Right lobe of liver (tissue), 6 donors: ENCODE measurements at regions not wholly inside any gene's neighbourhood (a gene's known extent, or its start where the extent isn't known, plus 50 kb on each side); places are given as distances from the start of the nearest gene placed in this dataset.

Source experiments
- ATAC-seq, 4 donors: fragments of 200-7000 bp; cut with Tn5 transposase; one replicate each; pipeline ENCODE4 v1.9.1; 2020; ENCODE audit warnings: mild to moderate bottlenecking in 4 of 4, moderate library complexity in 4 of 4
- DNase-seq, 3 donors: peaks; one replicate each; pipeline ENCODE4 v3.0.0-alpha.2; 2020
- H3K27ac ChIP-seq, 3 donors: fragments of 200-600 bp; one replicate each; pipeline ENCODE4 v1.8.0; 2022
- H3K27me3 ChIP-seq, 2 donors: fragments of 200-600 bp; one replicate each; pipeline ENCODE4 v1.8.0; 2022
- H3K36me3 ChIP-seq, 4 donors: fragments of 200-600 bp; sonication (generic) in 1 of 4; one replicate each; pipeline versions ENCODE4 v1.5.1 to v1.8.0; 2017 to 2022; ENCODE audit warnings: control low read depth in 1 of 4
- H3K4me1 ChIP-seq, 4 donors: fragments of 200-600 bp; sonication (generic) in 1 of 4; one replicate each; pipeline versions ENCODE4 v1.5.1 to v1.8.0; 2017 to 2022; ENCODE audit warnings: control low read depth in 1 of 4
- H3K4me3 ChIP-seq, 3 donors: fragments of 200-600 bp; one replicate each; pipeline ENCODE4 v1.8.0; 2022
- H3K9me3 ChIP-seq, 4 donors: fragments of 200-600 bp; sonication (generic) in 1 of 4; one replicate each; pipeline versions ENCODE4 v1.5.1 to v1.8.0; 2017 to 2022; ENCODE audit warnings: control low read depth in 1 of 4
- POLR2A ChIP-seq: fragments of 450-650 bp; IDR thresholded peaks from one replicate; pipeline ENCODE4 v1.6.1; 2017; ENCODE audit warnings: antibody characterized with exemption, mild to moderate bottlenecking
- WGBS: methylation state at CpG from one replicate; pipeline ENCODE4 v1.1.6; 2018; ENCODE audit warnings: low coverage, low lambda C conversion rate; ENCODE audit not compliant: insufficient coverage; ENCODE audit errors: missing lambda C conversion rate; 5-methylcytosine and 5-hydroxymethylcytosine counted together
- intact Hi-C, 2 donors: fragments of 100-400 bp; cut with DNase I; formaldehyde crosslinking; loops; one replicate each; pipeline versions ENCODE4 v1.11.2 to v1.14.1; 2022
- TF ChIP-seq, protein P1 (sequence below), 4 donors: fragments of 200-600 bp in 3 of 4; fragments of 450-650 bp in 1 of 4; IDR thresholded peaks; one replicate each; pipeline versions ENCODE4 v1.5.1 to v1.8.0; 2016 to 2022; ENCODE audit warnings: antibody characterized with exemption in 4 of 4, mild to moderate bottlenecking in 2 of 4
- donor health status: DM: no; HTN: yes; CAD: no.
- donor health status: DM: no; HTN: no; CAD: no.
- donor health status: DM: no; HTN: no; CAD: no.
- donor health status: DM: no; HTN: yes; CAD: no.
- donor health status: DM: no; HTN: yes; CAD: no.

DNA sequence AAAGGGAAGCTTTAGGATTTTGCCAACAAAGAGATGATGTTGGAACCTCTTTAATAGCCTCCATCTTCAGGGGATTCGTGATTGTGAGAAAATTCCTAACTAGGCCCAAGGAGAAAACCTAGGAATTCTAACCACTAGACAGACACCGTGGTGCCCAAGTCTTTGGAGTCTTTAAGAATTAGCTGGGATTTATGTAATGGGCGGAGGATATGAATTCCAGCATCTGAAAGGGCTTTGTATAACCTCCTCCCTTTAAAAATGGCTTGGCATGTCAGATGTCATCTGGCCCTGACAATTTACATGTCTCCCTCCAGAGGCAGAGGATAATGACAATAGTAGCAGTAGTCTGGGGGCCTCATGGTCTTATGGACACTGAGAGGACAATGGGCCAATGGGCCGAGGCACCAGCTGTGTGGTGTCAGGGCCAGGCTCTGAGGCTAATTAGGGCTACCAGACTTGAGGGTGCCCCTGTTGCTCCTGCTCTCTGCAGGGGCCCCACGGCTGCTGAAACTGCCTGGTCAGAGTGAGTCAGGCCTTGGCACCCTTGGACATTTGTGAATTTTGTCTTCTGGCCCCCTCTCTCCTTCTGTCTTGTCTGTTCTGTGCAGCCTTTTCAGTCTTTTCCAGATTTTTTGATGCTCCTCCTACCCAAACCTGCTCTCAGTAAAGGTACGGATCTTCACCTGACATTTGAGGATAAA, 113.9 kb downstream of the EDN1 start:
- no peak for DNase-seq
- no peak for ATAC-seq
- Histone ChIP-seq H3K4me1 (no peaks in the 10 kb centered on the region), H3K27ac (no peak overlapping the region), H3K36me3 (no peaks in the 10 kb centered on the region), H3K9me3 (no peaks in the 10 kb centered on the region), H3K27me3 (no peaks in the 10 kb centered on the region), H3K4me3 (no peak overlapping the region)
- 84% methylated on average over 5 of the region's 6 CpGs for WGBS
- TF ChIP-seq POLR2A = no peak
- TF ChIP-seq, protein P1, sequence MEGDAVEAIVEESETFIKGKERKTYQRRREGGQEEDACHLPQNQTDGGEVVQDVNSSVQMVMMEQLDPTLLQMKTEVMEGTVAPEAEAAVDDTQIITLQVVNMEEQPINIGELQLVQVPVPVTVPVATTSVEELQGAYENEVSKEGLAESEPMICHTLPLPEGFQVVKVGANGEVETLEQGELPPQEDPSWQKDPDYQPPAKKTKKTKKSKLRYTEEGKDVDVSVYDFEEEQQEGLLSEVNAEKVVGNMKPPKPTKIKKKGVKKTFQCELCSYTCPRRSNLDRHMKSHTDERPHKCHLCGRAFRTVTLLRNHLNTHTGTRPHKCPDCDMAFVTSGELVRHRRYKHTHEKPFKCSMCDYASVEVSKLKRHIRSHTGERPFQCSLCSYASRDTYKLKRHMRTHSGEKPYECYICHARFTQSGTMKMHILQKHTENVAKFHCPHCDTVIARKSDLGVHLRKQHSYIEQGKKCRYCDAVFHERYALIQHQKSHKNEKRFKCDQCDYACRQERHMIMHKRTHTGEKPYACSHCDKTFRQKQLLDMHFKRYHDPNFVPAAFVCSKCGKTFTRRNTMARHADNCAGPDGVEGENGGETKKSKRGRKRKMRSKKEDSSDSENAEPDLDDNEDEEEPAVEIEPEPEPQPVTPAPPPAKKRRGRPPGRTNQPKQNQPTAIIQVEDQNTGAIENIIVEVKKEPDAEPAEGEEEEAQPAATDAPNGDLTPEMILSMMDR (IDR thresholded peaks at IDR 0.05) = no peak
- intact Hi-C loops = no loop called here

DNA sequence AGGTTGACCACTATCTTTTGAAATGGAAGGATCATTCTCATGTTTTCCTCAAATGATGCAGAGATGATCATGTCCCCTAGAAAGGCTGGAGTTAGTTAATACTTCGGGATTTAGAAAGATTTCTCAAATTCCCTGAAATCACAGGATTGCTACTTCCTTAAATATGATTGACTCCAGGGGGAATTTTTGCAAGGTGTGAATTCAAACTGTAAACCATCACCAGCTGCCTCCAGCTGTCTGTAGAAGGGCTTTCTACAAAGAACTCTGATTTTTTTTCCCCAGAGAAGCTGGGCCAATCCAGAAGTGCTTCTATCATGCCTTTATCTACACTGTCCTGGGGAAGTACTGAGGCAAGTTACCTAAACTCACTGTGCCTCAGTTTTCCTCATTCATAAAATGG, 114.5 kb downstream of the EDN1 start:
- Histone ChIP-seq H3K27ac (no peak overlapping the region), H3K9me3 (no peaks in the 10 kb centered on the region), H3K36me3 (no peaks in the 10 kb centered on the region), H3K4me1 (no peaks in the 10 kb centered on the region), H3K27me3 (no peaks in the 10 kb centered on the region), H3K4me3 (no peak overlapping the region)
- DNase-seq (no peak), ATAC-seq (no peak)
- TF ChIP-seq, protein P1 (IDR thresholded peaks at IDR 0.05) = no peak
- TF ChIP-seq POLR2A = no peak
- intact Hi-C loops = no loop called here
- 30% methylated on average over 1 of the region's 1 CpG for WGBS

DNA sequence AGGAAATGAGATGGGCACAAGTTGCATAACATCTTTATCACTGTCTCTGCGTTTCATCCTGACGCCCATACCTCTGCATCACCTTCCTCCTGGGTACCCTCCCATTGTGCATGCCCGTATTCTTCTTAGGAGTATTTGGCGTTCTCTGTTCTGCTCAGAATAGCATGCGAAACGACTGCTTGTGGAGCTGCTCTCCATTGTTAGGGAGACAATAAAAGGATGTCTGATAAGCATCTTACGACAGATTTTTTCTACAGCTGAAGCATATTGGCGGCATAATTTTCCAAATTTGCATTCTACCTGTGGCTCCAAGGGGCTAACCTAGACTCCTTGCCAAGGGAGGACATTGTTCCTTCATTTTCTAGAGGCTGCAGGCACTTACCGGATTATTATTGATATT, 118.6 kb downstream of the EDN1 start:
- DNase-seq (no peak), ATAC-seq (no peak)
- 61% methylated on average over 9 of the region's 9 CpGs for WGBS
- Histone ChIP-seq H3K4me3 (no peak overlapping the region), H3K36me3 (no peaks in the 10 kb centered on the region), H3K9me3 (no peaks in the 10 kb centered on the region), H3K4me1 (no peaks in the 10 kb centered on the region), H3K27me3 (no peaks in the 10 kb centered on the region), H3K27ac (no peak overlapping the region)
- intact Hi-C loops = no loop called here
- TF ChIP-seq POLR2A = no peak
- TF ChIP-seq, protein P1 (IDR thresholded peaks at IDR 0.05) = no peak

DNA sequence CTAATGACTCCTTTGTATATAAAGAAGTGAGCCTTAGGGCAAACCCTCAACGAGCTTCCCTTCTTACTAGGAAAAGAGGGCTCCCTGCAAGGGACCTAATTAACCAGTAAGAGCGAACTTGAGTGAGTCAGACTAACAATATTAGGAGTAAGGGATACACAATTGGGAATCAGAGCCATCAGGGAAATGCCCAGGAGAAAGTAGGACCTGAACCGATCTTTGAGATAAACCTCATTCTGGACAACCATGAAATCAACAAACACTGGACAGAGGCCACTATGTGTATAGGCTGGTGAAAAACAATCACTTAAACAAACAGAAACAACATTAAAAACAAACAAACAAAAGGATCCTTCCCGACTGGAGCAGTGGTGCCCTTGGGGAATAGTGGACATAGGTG, 120.8 kb downstream of the EDN1 start:
- no peaks in the 10 kb centered on the region for H3K4me1 ChIP-seq
- H3K27me3 ChIP-seq = no peaks in the 10 kb centered on the region
- no peaks in the 10 kb centered on the region for H3K9me3 ChIP-seq
- no peak for DNase-seq
- ATAC-seq = no peak
- 54% methylated on average over 4 of the region's 4 CpGs for WGBS
- intact Hi-C loops = no loop called here
- no peaks in the 10 kb centered on the region for H3K36me3 ChIP-seq
- no peak overlapping the region for H3K27ac ChIP-seq
- no peak for TF ChIP-seq POLR2A
- TF ChIP-seq, protein P1 (IDR thresholded peaks at IDR 0.05) = no peak
- no peak overlapping the region for H3K4me3 ChIP-seq
